GM23338 (cell line): ENCODE measurements at regions not wholly inside any gene's neighbourhood (a gene's known extent, or its start where the extent isn't known, plus 50 kb on each side); places are given as distances from the start of the nearest gene placed in this dataset.

Source experiments
- ATAC-seq: fragments of 200-7000 bp; cut with Tn5 transposase; 3 replicates; pipeline ENCODE4 v1.9.1; 2020
- DNase-seq: peaks from one replicate; pipeline ENCODE4 v3.0.0-alpha.2; 2015; ENCODE audit warnings: low spot score
- H2AFZ ChIP-seq: fragments of 200-600 bp; sonication (generic); 2 replicates; pipeline ENCODE4 v1.8.0; 2016; ENCODE audit warnings: antibody characterized with exemption, mild to moderate bottlenecking, moderate library complexity
- H3F3A ChIP-seq: fragments of 200-600 bp; sonication (generic); replicated peaks from 2 replicates; pipeline ENCODE4 v1.8.0; 2017; ENCODE audit warnings: antibody characterized with exemption, mixed run types, low read depth
- H3K27ac ChIP-seq: fragments of 200-600 bp; sonication (generic); 2 replicates; pipeline ENCODE4 v1.6.1; 2016; ENCODE audit warnings: low read depth
- H3K27me3 ChIP-seq: fragments of 200-600 bp; sonication (generic); 2 replicates; pipeline ENCODE4 v1.8.0; 2016; ENCODE audit warnings: mild to moderate bottlenecking, mixed run types, moderate library complexity; ENCODE audit not compliant: insufficient read depth
- H3K36me3 ChIP-seq: fragments of 200-600 bp; sonication (generic); 2 replicates; pipeline ENCODE4 v1.8.0; 2016; ENCODE audit warnings: mild to moderate bottlenecking; ENCODE audit not compliant: insufficient read depth
- H3K4me1 ChIP-seq: fragments of 200-600 bp; sonication (generic); 2 replicates; pipeline ENCODE4 v1.8.0; 2016; ENCODE audit warnings: mild to moderate bottlenecking, moderate library complexity; ENCODE audit not compliant: insufficient read depth
- H3K4me2 ChIP-seq: fragments of 200-600 bp; sonication (generic); 2 replicates; pipeline ENCODE4 v1.7.1; 2017; ENCODE audit warnings: mixed run types
- H3K4me3 ChIP-seq: fragments of 200-600 bp; sonication (generic); 2 replicates; pipeline ENCODE4 v1.6.1; 2016; ENCODE audit warnings: mixed run types
- H3K79me2 ChIP-seq: fragments of 200-600 bp; sonication (generic); replicated peaks from 2 replicates; pipeline ENCODE4 v1.8.0; 2017; ENCODE audit warnings: mild to moderate bottlenecking; ENCODE audit not compliant: insufficient read depth
- H3K9me2 ChIP-seq: fragments of 200-600 bp; sonication (generic); 2 replicates; pipeline ENCODE4 v1.8.0; 2017; ENCODE audit not compliant: insufficient read depth
- H4K20me1 ChIP-seq: fragments of 200-600 bp; sonication (generic); replicated peaks from 2 replicates; pipeline ENCODE4 v1.8.0; 2017; ENCODE audit warnings: mild to moderate bottlenecking; ENCODE audit not compliant: insufficient read depth
- H3K27ac Mint-ChIP-seq: 2 replicates; pipeline ENCODE4 v1.8.0; 2020; ENCODE audit warnings: inconsistent platforms, mild to moderate bottlenecking, moderate library complexity, mixed read lengths
- H3K27me3 Mint-ChIP-seq: 3 replicates; pipeline ENCODE4 v1.8.0; 2022; ENCODE audit warnings: low read depth, mild to moderate bottlenecking, moderate library complexity, mixed read lengths, inconsistent platforms; ENCODE audit not compliant: insufficient read depth, poor library complexity
- H3K36me3 Mint-ChIP-seq: 3 replicates; pipeline ENCODE4 v1.8.0; 2021; ENCODE audit warnings: low read depth, mild to moderate bottlenecking, inconsistent platforms, moderate library complexity, mixed read lengths
- H3K4me1 Mint-ChIP-seq: 3 replicates; pipeline ENCODE4 v1.8.0; 2020; ENCODE audit warnings: mild to moderate bottlenecking, inconsistent platforms, mixed read lengths
- H3K4me3 Mint-ChIP-seq: 3 replicates; pipeline ENCODE4 v1.8.0; 2021; ENCODE audit warnings: moderate library complexity, mild to moderate bottlenecking, inconsistent platforms, mixed read lengths
- H3K9me3 Mint-ChIP-seq: 3 replicates; pipeline ENCODE4 v1.8.0; 2020; ENCODE audit warnings: moderate library complexity, mild to moderate bottlenecking, inconsistent platforms, mixed read lengths
- CREB1 ChIP-seq: fragments of 250-450 bp; sonication (Bioruptor Pico); IDR thresholded peaks from 2 replicates; pipeline ENCODE4 v1.5.0; 2020; ENCODE audit warnings: low read depth, mild to moderate bottlenecking, moderate library complexity
- CTCF ChIP-seq, 2 experiments: fragments of 200-600 bp in 1 of 2; sonication (generic) in 1 of 2; conservative IDR thresholded peaks; 2 replicates each; pipeline versions ENCODE4 v1.5.1 to v1.6.1; 2016 to 2017; ENCODE audit warnings: antibody characterized with exemption in 2 of 2, low read depth in 2 of 2, mild to moderate bottlenecking in 2 of 2, moderate library complexity in 1 of 2
- ETS1 ChIP-seq: IDR thresholded peaks from 2 replicates; pipeline ENCODE4 v1.6.1; 2016; ENCODE audit warnings: antibody characterized with exemption
- EZH2 ChIP-seq: fragments of 200-600 bp; sonication (generic); IDR thresholded peaks from one replicate; pipeline ENCODE4 v1.8.0; 2017; ENCODE audit warnings: antibody characterized with exemption, mild to moderate bottlenecking, low read depth; ENCODE audit not compliant: unreplicated experiment
- EZH2phosphoT487 ChIP-seq: fragments of 200-600 bp; sonication (generic); IDR thresholded peaks from one replicate; pipeline ENCODE4 v1.8.1; 2018; ENCODE audit warnings: antibody characterized with exemption; ENCODE audit not compliant: unreplicated experiment
- JUNB ChIP-seq: IDR thresholded peaks from one replicate; pipeline ENCODE4 v1.6.1; 2016; ENCODE audit warnings: antibody characterized with exemption; ENCODE audit not compliant: unreplicated experiment
- NANOG ChIP-seq: IDR thresholded peaks from 2 replicates; pipeline ENCODE4 v1.6.1; 2016; ENCODE audit warnings: antibody characterized with exemption, borderline replicate concordance
- POLR2AphosphoS5 ChIP-seq: IDR thresholded peaks from 2 replicates; pipeline ENCODE4 v1.6.1; 2016; ENCODE audit warnings: antibody characterized with exemption, low read depth
- STAT1 ChIP-seq: IDR thresholded peaks from one replicate; pipeline ENCODE4 v1.6.1; 2016; ENCODE audit warnings: antibody characterized with exemption; ENCODE audit not compliant: unreplicated experiment
- ZNF114 ChIP-seq: fragments of 250-450 bp; sonication (Bioruptor Pico); IDR thresholded peaks from 2 replicates; pipeline ENCODE4 v1.5.0; 2020; ENCODE audit warnings: mild to moderate bottlenecking, moderate library complexity
- ZNF331 ChIP-seq: fragments of 250-450 bp; sonication (Bioruptor Pico); IDR thresholded peaks from 2 replicates; pipeline ENCODE4 v1.5.0; 2020; ENCODE audit warnings: low read depth, mild to moderate bottlenecking, moderate library complexity
- TF ChIP-seq, protein P1 (sequence below): IDR thresholded peaks from one replicate; pipeline ENCODE4 v1.6.1; 2018; ENCODE audit warnings: antibody characterized with exemption; ENCODE audit not compliant: unreplicated experiment

GRCh38 chr4:129403848-129404247 lies 307.9 kb downstream of the C4orf33 start (continued):
- TF ChIP-seq ETS1 (no peak), EZH2phosphoT487 (no peak), STAT1 (no peak)
- TF ChIP-seq, protein P1, sequence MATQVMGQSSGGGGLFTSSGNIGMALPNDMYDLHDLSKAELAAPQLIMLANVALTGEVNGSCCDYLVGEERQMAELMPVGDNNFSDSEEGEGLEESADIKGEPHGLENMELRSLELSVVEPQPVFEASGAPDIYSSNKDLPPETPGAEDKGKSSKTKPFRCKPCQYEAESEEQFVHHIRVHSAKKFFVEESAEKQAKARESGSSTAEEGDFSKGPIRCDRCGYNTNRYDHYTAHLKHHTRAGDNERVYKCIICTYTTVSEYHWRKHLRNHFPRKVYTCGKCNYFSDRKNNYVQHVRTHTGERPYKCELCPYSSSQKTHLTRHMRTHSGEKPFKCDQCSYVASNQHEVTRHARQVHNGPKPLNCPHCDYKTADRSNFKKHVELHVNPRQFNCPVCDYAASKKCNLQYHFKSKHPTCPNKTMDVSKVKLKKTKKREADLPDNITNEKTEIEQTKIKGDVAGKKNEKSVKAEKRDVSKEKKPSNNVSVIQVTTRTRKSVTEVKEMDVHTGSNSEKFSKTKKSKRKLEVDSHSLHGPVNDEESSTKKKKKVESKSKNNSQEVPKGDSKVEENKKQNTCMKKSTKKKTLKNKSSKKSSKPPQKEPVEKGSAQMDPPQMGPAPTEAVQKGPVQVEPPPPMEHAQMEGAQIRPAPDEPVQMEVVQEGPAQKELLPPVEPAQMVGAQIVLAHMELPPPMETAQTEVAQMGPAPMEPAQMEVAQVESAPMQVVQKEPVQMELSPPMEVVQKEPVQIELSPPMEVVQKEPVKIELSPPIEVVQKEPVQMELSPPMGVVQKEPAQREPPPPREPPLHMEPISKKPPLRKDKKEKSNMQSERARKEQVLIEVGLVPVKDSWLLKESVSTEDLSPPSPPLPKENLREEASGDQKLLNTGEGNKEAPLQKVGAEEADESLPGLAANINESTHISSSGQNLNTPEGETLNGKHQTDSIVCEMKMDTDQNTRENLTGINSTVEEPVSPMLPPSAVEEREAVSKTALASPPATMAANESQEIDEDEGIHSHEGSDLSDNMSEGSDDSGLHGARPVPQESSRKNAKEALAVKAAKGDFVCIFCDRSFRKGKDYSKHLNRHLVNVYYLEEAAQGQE = no peak

DNA sequence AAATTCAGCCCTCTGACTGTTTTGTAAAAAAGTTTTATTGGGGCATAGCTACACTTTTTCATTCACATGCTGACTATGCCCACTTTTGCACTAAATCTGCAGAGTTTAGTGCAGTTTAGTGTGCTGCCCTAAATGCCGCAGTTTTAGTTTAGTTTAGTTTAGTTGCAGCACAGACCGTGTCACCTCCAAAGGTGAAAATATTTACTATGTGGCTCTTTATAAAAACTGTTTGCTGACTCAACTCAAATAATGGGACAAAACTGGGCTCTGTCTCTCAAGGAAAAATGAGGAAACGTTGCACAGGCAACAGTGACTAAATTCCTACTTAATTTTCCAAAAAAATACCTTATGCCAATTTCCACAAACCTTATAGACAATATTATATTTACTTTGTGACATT lies 314.2 kb downstream of the C4orf33 start:
- DNase-seq = no peak
- H3K4me3 Mint-ChIP-seq = no peak overlapping the region
- no peak for TF ChIP-seq NANOG
- TF ChIP-seq, protein P1 = no peak
- no peak for TF ChIP-seq ZNF114 (CRISPR knock-in tag)
- no peak for TF ChIP-seq ETS1
- TF ChIP-seq CREB1 (CRISPR knock-in tag) = no peak
- TF ChIP-seq STAT1 = no peak
- TF ChIP-seq JUNB = no peak
- no peak for TF ChIP-seq ZNF331 (CRISPR knock-in tag)
- no peak for TF ChIP-seq CTCF (conservative IDR thresholded peaks at IDR 0.05; ENCODE audit: low read depth in 2 of 2)
- TF ChIP-seq EZH2 = no peak
- TF ChIP-seq POLR2AphosphoS5 = no peak

More for the DNA sequence above, 314.2 kb downstream of the C4orf33 start:
- no peak for ATAC-seq
- no peak overlapping the region for H3K27ac ChIP-seq
- H2AFZ ChIP-seq = peak overlapping the region; percentile 44
- H4K20me1 ChIP-seq = no peaks in the 10 kb centered on the region
- no peaks in the 10 kb centered on the region for H3K79me2 ChIP-seq
- no peak overlapping the region for H3K4me3 ChIP-seq
- no peaks in the 10 kb centered on the region for H3K36me3 Mint-ChIP-seq
- no peak overlapping the region for H3K27ac Mint-ChIP-seq
- no peaks in the 10 kb centered on the region; the same call in 1 of the 3 replicates for H3K4me1 Mint-ChIP-seq
- no peaks in the 10 kb centered on the region for H3K36me3 ChIP-seq
- H3K27me3 Mint-ChIP-seq = peaks cover 3% of the 10 kb centered on the region
- H3K27me3 ChIP-seq = no peaks in the 10 kb centered on the region
- no peak overlapping the region for H3K4me2 ChIP-seq
- no peaks in the 10 kb centered on the region for H3K9me2 ChIP-seq
- no peaks in the 10 kb centered on the region for H3K4me1 ChIP-seq
- no peaks in the 10 kb centered on the region for H3K9me3 Mint-ChIP-seq
- no peaks in the 10 kb centered on the region for H3F3A ChIP-seq
